ENCODE measurements at regions not wholly inside any gene's neighbourhood (a gene's known extent, or its start where the extent isn't known, plus 50 kb on each side); places are given as distances from the start of the nearest gene placed in this dataset.

DNA sequence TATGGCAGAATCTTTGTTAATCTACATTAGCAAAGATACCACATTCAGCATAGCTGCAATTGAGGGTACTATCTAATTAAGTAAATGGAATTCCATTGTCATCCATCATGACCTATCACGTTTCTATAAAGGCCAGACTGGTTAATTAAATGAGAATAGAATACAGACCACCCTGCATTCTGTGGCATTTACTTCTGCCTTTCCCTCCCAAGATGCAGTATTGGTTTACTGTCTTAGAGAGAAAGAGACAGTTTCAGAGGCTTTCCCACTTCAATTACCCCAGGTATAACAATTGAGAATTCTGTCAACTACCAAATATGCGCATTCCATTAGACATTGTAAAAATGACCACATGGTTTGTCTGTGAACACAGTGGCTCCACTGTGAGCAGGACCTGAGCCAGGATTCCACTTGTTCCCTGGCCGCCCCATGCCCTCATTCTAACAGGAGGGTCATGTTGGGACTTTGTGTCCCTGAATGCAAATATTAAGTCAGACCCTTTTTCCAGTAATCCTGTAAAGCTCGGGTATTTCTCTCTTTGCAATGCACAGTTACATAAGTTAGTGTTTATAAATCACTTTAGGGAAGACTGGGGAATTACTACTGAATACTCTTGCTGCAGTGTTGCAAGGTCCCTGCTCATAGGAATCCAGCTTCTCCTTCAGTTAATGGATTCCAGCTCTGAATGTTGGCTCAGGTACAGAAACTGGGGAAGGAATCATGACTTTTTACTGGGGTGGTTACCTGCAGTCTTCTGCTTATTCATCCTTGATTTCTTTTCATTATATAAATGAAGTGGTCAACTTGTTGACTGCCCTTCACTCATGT lies 261.0 kb downstream of the PDGFC start:
- DNase-seq (ENCODE audit: low read depth in 2 of 3, low spot score in 2 of 3) = no peak

DNA sequence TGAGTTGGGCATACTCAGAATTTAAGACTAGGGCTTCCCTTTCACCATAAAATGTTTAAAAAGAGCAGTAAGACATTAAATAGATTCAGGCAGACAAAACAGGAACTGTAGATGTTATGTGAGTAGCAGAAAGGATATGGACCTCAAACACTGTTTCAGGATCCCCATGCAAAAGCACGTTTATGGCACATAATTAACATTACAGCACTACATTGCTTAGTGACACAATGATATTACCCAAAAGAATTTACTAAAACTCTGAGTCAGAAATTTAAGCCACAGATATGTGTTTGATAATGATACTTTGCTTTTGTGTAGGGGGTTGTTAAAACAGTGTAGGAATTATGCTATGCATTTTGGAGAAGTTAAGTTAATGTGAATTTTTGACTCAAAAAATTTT lies 266.3 kb downstream of the PDGFC start:
- DNase-seq (ENCODE audit: low read depth in 2 of 3, low spot score in 2 of 3) = peak in 1 of 3 donors; percentile 1

GRCh38 chr4:156695163-156695562 lies 276.4 kb downstream of the PDGFC start:
- DNase-seq (ENCODE audit: low read depth in 2 of 3, low spot score in 2 of 3) = no peak

DNA sequence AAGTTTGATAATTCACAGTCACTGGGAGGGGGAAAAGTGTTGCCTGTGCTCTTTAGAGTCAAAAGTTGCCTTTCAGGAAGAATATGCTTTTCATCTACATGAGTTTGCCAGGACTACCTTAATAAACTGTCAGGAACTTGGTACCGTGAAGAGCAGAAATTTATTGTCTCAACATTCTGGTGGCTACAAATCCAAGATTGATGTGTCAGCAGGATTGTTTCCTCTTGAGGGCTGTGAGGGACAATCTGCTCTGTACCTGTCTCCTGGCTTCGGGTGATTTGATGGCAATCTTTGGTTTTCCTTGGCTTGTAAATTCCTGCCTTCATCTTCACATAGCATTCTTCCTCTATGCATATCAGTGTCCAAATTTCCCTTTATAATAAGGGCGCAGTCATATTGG lies 277.2 kb downstream of the PDGFC start:
- DNase-seq (ENCODE audit: low read depth in 2 of 3, low spot score in 2 of 3) = no peak

- DNase-seq (ENCODE audit: low read depth in 2 of 3, low spot score in 2 of 3) = no peak
These were observed 278.0 kb downstream of the PDGFC start for GRCh38 chr4:156693557-156693956.

GRCh38 chr4:156692016-156692415 lies 279.6 kb downstream of the PDGFC start:
- no peak for DNase-seq (ENCODE audit: low read depth in 2 of 3, low spot score in 2 of 3)

DNA sequence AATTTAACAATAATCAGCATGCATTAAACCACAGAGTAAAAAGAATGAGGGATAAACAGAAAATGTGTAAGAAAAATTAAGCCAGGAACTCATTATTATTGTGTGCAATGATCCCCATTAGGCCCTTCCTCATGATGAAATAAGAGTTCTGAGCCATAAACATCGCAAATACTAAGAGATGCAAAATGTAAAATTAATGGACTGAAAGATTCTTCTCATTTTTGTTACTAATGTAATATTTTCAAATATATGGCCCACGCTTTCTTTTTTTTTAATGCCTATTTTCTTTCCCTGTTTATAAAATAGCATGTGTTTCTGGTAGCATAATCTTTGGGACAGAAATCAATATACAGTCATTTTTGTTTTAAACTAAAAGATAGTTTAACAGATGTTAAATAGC lies 281.0 kb downstream of the PDGFC start:
- no peak for DNase-seq (ENCODE audit: low read depth in 2 of 3, low spot score in 2 of 3)

- DNase-seq (ENCODE audit: low read depth in 2 of 3, low spot score in 2 of 3) = no peak
These were observed 285.5 kb downstream of the PDGFC start for GRCh38 chr4:156686120-156686519.

GRCh38 chr4:156685308-156685707 lies 286.3 kb downstream of the PDGFC start:
- no peak for DNase-seq (ENCODE audit: low read depth in 2 of 3, low spot score in 2 of 3)

GRCh38 chr4:156677656-156678055 lies 293.9 kb downstream of the PDGFC start:
- no peak for DNase-seq (ENCODE audit: low read depth in 2 of 3, low spot score in 2 of 3)

DNA sequence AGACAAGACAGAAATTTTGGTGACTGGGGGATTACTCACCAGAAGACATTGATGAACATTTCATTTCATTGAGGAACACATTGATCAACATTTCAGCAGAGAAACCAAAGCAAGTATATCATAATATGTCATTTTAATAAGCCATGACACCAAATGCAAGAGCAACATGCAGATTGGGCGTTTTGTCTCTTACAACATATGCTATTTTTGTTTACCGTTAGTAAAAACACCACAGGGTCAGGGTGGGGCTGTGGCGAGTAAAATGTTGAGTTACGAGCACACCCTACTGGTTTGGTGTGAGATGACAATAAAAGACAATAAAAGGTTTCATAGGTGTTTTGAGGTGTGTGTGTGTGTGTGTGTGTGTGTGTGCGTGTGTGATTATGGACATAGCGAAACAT lies 294.5 kb downstream of the PDGFC start:
- peak in 2 of 3 donors; percentile 7 to 25 for DNase-seq (ENCODE audit: low read depth in 2 of 3, low spot score in 2 of 3)

DNA sequence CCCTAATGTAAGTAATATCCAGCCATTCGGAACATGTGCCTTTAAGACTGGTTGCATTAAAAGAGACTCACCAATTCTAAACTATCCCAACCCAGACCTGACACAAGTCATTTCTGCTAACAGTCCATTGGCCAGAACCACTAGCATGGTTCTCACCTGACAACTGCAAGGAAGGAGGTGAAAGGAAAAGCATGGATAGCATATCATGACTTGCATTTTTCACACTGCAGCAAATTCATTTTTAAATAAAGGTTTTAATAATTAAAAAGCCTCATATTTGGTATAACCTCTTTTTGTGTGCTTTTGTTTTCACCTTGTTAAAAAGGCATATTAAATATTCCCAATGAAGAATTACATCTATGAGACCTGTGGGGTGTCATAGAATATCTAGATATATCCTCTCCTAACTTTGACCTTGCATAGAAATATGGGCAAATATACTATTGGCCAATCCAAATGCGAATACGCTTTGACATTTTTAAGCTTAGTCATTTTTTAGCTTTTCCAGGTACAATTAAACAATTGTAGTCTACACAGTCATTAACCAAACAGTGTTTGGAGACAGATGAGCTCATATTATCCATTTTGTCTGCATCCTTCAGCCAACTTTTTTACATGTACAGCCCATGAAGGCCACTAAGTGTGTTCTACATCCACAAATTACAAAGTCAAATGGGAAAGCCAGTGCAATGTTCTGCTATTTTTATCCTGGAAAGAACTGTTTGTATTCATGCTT lies 295.3 kb downstream of the PDGFC start:
- no peak for DNase-seq (ENCODE audit: low read depth in 2 of 3, low spot score in 2 of 3)

DNA sequence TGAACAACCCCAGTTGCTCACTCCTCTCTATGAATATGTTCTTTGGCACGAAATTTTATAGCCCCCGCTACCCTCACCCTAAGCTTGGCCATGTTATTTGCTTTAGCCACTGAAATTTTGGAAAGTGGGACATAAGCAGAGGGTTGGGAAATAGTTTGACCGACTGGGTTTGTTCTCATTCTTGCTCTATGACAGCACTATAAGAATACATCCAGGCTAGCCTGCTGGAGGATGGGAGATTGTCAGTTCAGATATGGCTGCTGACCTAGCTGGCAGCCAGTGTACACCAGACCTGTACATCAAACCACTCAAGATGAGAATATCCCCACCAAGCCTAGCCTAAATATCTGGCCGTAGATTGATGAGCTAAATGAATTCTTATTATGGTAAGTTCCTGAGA lies 298.1 kb downstream of the PDGFC start:
- no peak for DNase-seq (ENCODE audit: low read depth in 2 of 3, low spot score in 2 of 3)

DNA sequence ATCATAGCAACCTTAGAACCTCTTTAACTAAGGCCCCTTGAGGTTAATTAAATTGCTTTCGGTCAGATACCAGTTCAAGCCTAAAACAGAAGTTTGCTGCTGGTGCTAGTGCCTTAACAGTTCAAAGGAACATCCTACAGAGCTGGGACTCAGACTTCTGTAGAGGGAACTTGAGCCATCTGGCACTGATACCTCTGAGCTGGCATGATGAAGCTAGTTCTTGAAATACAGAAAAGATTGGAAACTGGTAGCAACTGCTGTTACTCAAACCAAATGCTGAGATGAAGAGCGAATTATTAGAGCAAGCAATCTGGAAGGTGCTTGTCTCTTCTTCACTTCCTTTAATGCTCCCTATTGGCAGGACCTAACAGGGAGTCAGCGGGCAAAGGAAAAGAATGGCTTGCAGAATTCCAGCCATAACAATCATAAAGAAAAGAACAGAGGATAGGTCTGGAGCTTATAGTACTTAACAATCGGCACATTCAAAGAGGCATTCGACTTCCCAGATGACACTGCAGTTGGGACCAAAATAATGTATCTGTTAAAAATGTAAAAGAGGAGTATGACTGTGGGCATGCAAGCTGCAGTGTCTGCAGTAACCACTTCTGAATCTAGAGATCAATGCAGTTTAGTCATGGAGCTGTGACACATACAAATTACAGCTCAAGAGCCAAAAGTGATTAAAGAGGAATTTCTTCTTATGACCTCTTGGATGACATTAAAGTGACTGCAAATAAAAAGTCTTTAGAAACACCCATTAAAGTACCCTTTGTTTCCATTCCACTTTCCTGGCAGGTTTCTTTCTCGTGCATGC lies 298.9 kb downstream of the PDGFC start:
- no peak for DNase-seq (ENCODE audit: low read depth in 2 of 3, low spot score in 2 of 3)

- no peak for DNase-seq (ENCODE audit: low read depth in 2 of 3, low spot score in 2 of 3)
These were observed 305.7 kb downstream of the PDGFC start for GRCh38 chr4:156665780-156666366.

DNA sequence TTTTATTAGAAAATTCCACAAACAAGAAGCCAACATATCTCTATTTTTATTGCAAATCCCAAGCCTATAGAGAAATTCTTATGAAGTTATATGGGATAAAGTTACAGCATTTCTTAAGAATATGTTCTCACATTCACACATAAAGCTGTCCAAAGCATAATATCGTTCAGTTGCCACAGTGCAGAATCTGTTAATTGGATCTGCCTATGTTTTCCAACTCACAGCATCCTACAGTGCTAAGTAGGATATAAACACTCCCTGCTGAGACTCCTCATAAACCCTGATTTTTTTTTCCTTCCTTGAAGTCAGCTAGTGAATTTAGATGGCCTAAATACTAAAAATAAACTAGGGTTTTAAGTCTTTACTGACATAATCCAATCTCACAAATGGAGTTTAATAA lies 307.9 kb downstream of the PDGFC start:
- no peak for DNase-seq (ENCODE audit: low read depth in 2 of 3, low spot score in 2 of 3)

DNA sequence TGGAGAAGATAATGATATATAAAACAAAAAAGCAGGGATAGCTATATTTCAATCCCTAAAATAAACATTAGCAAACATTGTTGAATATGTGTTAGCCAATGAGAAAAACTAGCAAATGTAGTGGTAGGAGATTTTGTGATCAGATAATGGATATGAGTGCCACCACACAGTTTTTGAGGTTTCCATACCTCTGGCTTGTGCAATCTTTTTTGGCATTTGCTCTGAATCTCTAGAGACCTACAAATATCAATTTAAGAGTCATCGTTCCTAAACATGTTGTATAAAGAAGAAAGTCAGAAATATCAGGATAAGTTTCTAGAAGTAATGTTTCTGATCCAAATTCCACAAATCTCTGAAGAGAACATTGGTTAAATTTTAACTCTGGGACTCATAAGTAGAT lies 308.7 kb downstream of the PDGFC start:
- DNase-seq (ENCODE audit: low read depth in 2 of 3, low spot score in 2 of 3) = no peak

DNA sequence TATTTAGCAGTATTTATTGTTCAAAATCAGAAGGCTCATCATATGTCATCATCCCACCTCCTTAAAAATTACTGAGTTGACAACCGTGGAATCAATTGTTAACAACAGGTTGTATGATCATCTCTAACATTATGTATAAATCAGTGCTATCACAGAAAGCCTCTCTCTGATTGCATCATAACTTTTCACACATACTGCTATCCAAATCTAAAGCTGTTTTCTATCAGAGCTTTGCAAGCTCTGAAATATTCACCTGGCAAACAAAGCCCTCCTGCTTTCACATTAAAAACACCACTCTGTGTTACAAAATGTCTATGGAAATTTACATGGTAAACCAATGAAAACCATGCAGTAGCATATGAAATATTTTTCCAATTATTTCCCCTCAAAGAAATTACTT lies 310.0 kb downstream of the PDGFC start:
- no peak for DNase-seq (ENCODE audit: low read depth in 2 of 3, low spot score in 2 of 3)

- DNase-seq (ENCODE audit: low read depth in 2 of 3, low spot score in 2 of 3) = no peak
These were observed 311.1 kb downstream of the PDGFC start for GRCh38 chr4:156660465-156660864.

DNA sequence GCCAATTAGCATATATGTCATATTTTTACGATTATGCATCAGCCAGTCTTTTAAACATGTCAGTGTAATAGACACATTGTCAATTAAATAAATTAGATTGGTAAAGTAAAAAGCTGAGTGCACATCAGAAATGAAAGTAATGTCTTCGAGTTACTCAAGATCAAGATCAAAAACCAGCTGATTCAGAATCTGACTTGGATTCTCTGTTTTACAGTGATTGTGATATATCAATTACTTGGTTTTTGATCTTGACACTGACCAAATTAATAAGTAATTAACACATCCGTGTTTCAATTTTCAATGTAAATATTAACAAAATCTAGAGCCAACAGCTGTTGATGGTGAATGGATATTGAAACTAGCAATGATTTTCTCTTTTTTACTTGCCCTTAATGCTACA lies 311.6 kb downstream of the PDGFC start:
- no peak for DNase-seq (ENCODE audit: low read depth in 2 of 3, low spot score in 2 of 3)

GRCh38 chr4:156659570-156659969 lies 312.0 kb downstream of the PDGFC start:
- no peak for DNase-seq (ENCODE audit: low read depth in 2 of 3, low spot score in 2 of 3)
